IMR-90 (cell line): ENCODE measurements at regions not wholly inside any gene's neighbourhood (a gene's known extent, or its start where the extent isn't known, plus 50 kb on each side); places are given as distances from the start of the nearest gene placed in this dataset.

Source experiments
- ATAC-seq: fragments of 200-7000 bp; cut with Tn5 transposase; 2 replicates; pipeline ENCODE4 v1.9.1; 2020; ENCODE audit warnings: low read depth, mild to moderate bottlenecking, moderate library complexity
- BruUV-seq: library from RNA; stranded (reverse); fragments of 400-500 nt; replicated peaks from 2 replicates; lab custom pipeline; 2021; lab: Mats Ljungman, UMichigan
- CTCF ChIA-PET: fragments of 300-600 bp; formaldehyde crosslinking; extraction: SDS; loops from one replicate; lab custom pipeline; 2021; ENCODE audit warnings: antibody characterized with exemption; lab: Yijun Ruan, JAX
- POLR2A ChIA-PET: fragments of 300-600 bp; sonication (Branson Sonifier 250); formaldehyde crosslinking; loops from one replicate; lab custom pipeline; 2022; ENCODE audit warnings: antibody characterized with exemption; ENCODE audit not compliant: unreplicated experiment; lab: Charles Lee
- DNase-seq: peaks from one replicate; pipeline ENCODE4 v3.0.0; 2013
- H2AFZ ChIP-seq: replicated peaks from 2 replicates; pipeline ENCODE3; 2013; ENCODE audit warnings: low read length, mild to moderate bottlenecking; ENCODE audit not compliant: poor library complexity
- H2AK5ac ChIP-seq: 2 replicates; pipeline ENCODE4 v1.6.1; 2013; ENCODE audit warnings: low read depth, low read length, inconsistent platforms
- H2AK9ac ChIP-seq: replicated peaks from 2 replicates; pipeline ENCODE3; 2013; ENCODE audit warnings: mild to moderate bottlenecking, low read depth, low read length, moderate library complexity; ENCODE audit not compliant: poor library complexity
- H2BK120ac ChIP-seq: 2 replicates; pipeline ENCODE4 v1.6.1; 2013; ENCODE audit warnings: low read depth, low read length, inconsistent platforms
- H2BK15ac ChIP-seq: 3 replicates; pipeline ENCODE4 v1.6.1; 2013; ENCODE audit warnings: low read depth, low read length, inconsistent platforms
- H2BK20ac ChIP-seq: 2 replicates; pipeline ENCODE4 v1.6.1; 2013; ENCODE audit warnings: low read depth, mild to moderate bottlenecking, inconsistent platforms, low read length, moderate library complexity
- H2BK5ac ChIP-seq: 2 replicates; pipeline ENCODE4 v1.6.1; 2013; ENCODE audit warnings: mild to moderate bottlenecking, low read depth, low read length, inconsistent platforms; ENCODE audit not compliant: poor library complexity, severe bottlenecking
- H3K14ac ChIP-seq: replicated peaks from 2 replicates; pipeline ENCODE4 v1.6.1; 2013; ENCODE audit warnings: low read depth, low read length, inconsistent platforms
- H3K18ac ChIP-seq: 2 replicates; pipeline ENCODE4 v1.6.1; 2013; ENCODE audit warnings: low read depth, low read length, control low read depth
- H3K23ac ChIP-seq: 2 replicates; pipeline ENCODE4 v1.6.1; 2013; ENCODE audit warnings: low read depth, low read length, inconsistent platforms
- H3K27ac ChIP-seq: 2 replicates; pipeline ENCODE4 v1.5.1; 2013; ENCODE audit warnings: mild to moderate bottlenecking, control low read depth, low read length; ENCODE audit not compliant: insufficient read depth
- H3K27me3 ChIP-seq: 2 replicates; pipeline ENCODE4 v1.6.1; 2013; ENCODE audit warnings: low read length; ENCODE audit not compliant: control insufficient read depth, insufficient read depth
- H3K36me3 ChIP-seq: 2 replicates; pipeline ENCODE4 v1.6.1; 2013; ENCODE audit warnings: low read length, mixed read lengths; ENCODE audit not compliant: control insufficient read depth, insufficient read depth
- H3K4ac ChIP-seq: 2 replicates; pipeline ENCODE4 v1.6.1; 2013; ENCODE audit warnings: low read depth, low read length, inconsistent platforms
- H3K4me1 ChIP-seq: 2 replicates; pipeline ENCODE4 v1.6.1; 2013; ENCODE audit warnings: low read length, mixed read lengths; ENCODE audit not compliant: control insufficient read depth, insufficient read depth
- H3K4me2 ChIP-seq: 2 replicates; pipeline ENCODE4 v1.6.1; 2013; ENCODE audit warnings: low read depth, mild to moderate bottlenecking, control low read depth, low read length, moderate library complexity
- H3K4me3 ChIP-seq: 2 replicates; pipeline ENCODE4 v1.5.1; 2013; ENCODE audit warnings: low read depth, mild to moderate bottlenecking, control low read depth, low read length, moderate library complexity; ENCODE audit not compliant: insufficient read depth
- H3K56ac ChIP-seq: 2 replicates; pipeline ENCODE4 v1.6.1; 2013; ENCODE audit warnings: low read length, inconsistent platforms; ENCODE audit not compliant: insufficient read depth; ENCODE audit errors: extremely low read depth
- H3K79me1 ChIP-seq, 2 experiments: 2 replicates each; pipeline ENCODE4 v1.6.1; 2013; ENCODE audit warnings: low read length in 2 of 2, inconsistent platforms in 1 of 2, low read depth in 1 of 2
- H3K9ac ChIP-seq: 2 replicates; pipeline ENCODE4 v1.6.1; 2013; ENCODE audit warnings: low read depth, low read length, control low read depth
- H3K9me1 ChIP-seq: 2 replicates; pipeline ENCODE4 v1.6.1; 2013; ENCODE audit warnings: low read length, inconsistent platforms; ENCODE audit not compliant: insufficient read depth
- H3K9me3 ChIP-seq: 2 replicates; pipeline ENCODE4 v1.6.1; 2013; ENCODE audit warnings: low read length; ENCODE audit not compliant: control insufficient read depth, insufficient read depth
- H4K20me1 ChIP-seq: 2 replicates; pipeline ENCODE4 v1.6.1; 2013; ENCODE audit warnings: low read length, inconsistent platforms; ENCODE audit not compliant: insufficient read depth
- H4K5ac ChIP-seq: 2 replicates; pipeline ENCODE4 v1.6.1; 2013; ENCODE audit warnings: mild to moderate bottlenecking, low read depth, low read length, control low read depth
- H4K8ac ChIP-seq, 2 experiments: 2 replicates each; pipeline ENCODE4 v1.6.1; 2013; ENCODE audit warnings: low read depth in 2 of 2, low read length in 2 of 2, control low read depth in 1 of 2, inconsistent platforms in 1 of 2
- H4K91ac ChIP-seq: 2 replicates; pipeline ENCODE4 v1.6.1; 2013; ENCODE audit warnings: low read depth, low read length, inconsistent platforms; ENCODE audit not compliant: insufficient read depth
- BHLHE40 ChIP-seq: fragments of 150-350 bp; IDR thresholded peaks from 2 replicates; pipeline ENCODE4 v1.6.1; 2016; ENCODE audit warnings: mild to moderate bottlenecking, low read depth, low read length
- CEBPB ChIP-seq: IDR thresholded peaks from 2 replicates; pipeline ENCODE4 v1.6.1; 2012; ENCODE audit warnings: low read depth, low read length, improper control_type of control experiment
- CHD1 ChIP-seq: IDR thresholded peaks from 2 replicates; pipeline ENCODE4 v1.6.1; 2012; ENCODE audit warnings: low read depth, low read length, improper control_type of control experiment
- FOS ChIP-seq: fragments of 150-350 bp; IDR thresholded peaks from 2 replicates; pipeline ENCODE4 v1.6.1; 2016; ENCODE audit warnings: low read depth, low read length
- MAFK ChIP-seq: IDR thresholded peaks from 2 replicates; pipeline ENCODE4 v1.6.1; 2012; ENCODE audit warnings: low read depth, low read length, improper control_type of control experiment
- NFE2L2 ChIP-seq: fragments of 150-350 bp; IDR thresholded peaks from 2 replicates; pipeline ENCODE4 v1.6.1; 2016; ENCODE audit warnings: low read depth, mild to moderate bottlenecking, low read length
- POLR2A ChIP-seq: IDR thresholded peaks from 2 replicates; pipeline ENCODE4 v1.6.1; 2012; ENCODE audit warnings: mild to moderate bottlenecking, low read depth, low read length
- RCOR1 ChIP-seq: IDR thresholded peaks from 2 replicates; pipeline ENCODE4 v1.6.1; 2012; ENCODE audit warnings: mild to moderate bottlenecking, low read length, improper control_type of control experiment; ENCODE audit not compliant: insufficient replicate concordance
- SMC3 ChIP-seq: fragments of 150-350 bp; IDR thresholded peaks from 2 replicates; pipeline ENCODE4 v1.6.1; 2016; ENCODE audit warnings: low read depth, mild to moderate bottlenecking, antibody characterized with exemption, low read length, moderate library complexity
- WGBS, 2 experiments: methylation state at CpG; one replicate each; pipeline versions ENCODE4 v1.1.5 to v1.1.7; 2013; ENCODE audit warnings: missing lambda C conversion rate in 2 of 2; ENCODE audit not compliant: insufficient read length in 1 of 2; ENCODE audit errors: extremely low coverage in 2 of 2; 5-methylcytosine and 5-hydroxymethylcytosine counted together
- dilution Hi-C: fragments of 300-500 bp; cut with HindIII; formaldehyde crosslinking; loops from one replicate; pipeline ENCODE4 v1.14.3; 2018; ENCODE audit warnings: low sequenced_read_pairs; ENCODE audit not compliant: unreplicated experiment
- in situ Hi-C: fragments of 300-500 bp; cut with MboI; formaldehyde crosslinking; loops from 3 replicates; pipeline ENCODE4 v1.14.3; 2019; ENCODE audit warnings: low sequenced_read_pairs, inconsistent platforms, mixed read lengths
- intact Hi-C: fragments of 100-400 bp; cut with micrococcal nuclease; formaldehyde crosslinking; loops from 2 replicates; pipeline ENCODE4 v1.10.0; 2022
- TF ChIP-seq, protein P1 (sequence below): conservative IDR thresholded peaks from 2 replicates; pipeline ENCODE4 v1.5.1; 2012; ENCODE audit warnings: mild to moderate bottlenecking, low read depth, low read length, improper control_type of control experiment
- TF ChIP-seq, protein P2 (sequence below): fragments of 150-350 bp; IDR thresholded peaks from 2 replicates; pipeline ENCODE4 v1.6.1; 2017; ENCODE audit warnings: mild to moderate bottlenecking, antibody characterized with exemption, low read length, low read depth

DNA sequence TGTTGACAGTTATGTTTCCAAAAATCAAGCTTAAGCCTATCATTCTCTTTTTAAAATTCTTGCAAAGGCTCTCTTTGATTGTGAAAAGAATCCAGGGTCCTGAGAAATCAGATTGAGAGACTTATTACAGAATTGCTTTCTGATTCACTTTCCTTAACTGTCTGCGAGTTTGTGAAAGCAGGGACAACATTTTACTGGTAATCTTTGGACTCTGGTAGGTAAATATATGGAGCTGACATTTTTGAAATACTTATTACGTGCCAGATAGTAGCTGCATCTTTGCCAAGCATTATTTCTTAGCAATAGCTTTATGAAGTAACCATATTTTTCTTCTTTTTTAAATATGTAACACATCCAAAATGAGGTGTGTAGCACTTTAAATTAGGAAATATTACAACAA lies 570.9 kb downstream of the CMPK2 start:
- Histone ChIP-seq H3K27me3 (no peaks in the 10 kb centered on the region), H4K91ac (no peak overlapping the region), H3K14ac (no peak overlapping the region), H4K20me1 (no peaks in the 10 kb centered on the region), H2BK120ac (no peak overlapping the region), H4K5ac (no peak overlapping the region), H2BK20ac (no peak overlapping the region), H3K27ac (no peak overlapping the region), H3K4me1 (no peaks in the 10 kb centered on the region), H4K8ac (no peak overlapping the region), H3K79me1 (no peaks in the 10 kb centered on the region), H3K9me1 (no peaks in the 10 kb centered on the region), H2AFZ (no peak overlapping the region), H3K9ac (no peak overlapping the region), H2BK5ac (no peak overlapping the region), H3K4ac (no peak overlapping the region), H3K4me3 (no peak overlapping the region), H3K9me3 (no peaks in the 10 kb centered on the region), H3K56ac (no peak overlapping the region), H3K36me3 (no peaks in the 10 kb centered on the region), H2AK5ac (no peak overlapping the region), H3K18ac (no peak overlapping the region), H3K23ac (no peak overlapping the region), H3K4me2 (no peak overlapping the region), H2BK15ac (no peak overlapping the region), H2AK9ac (no peak overlapping the region)
- intact Hi-C loops = no loop called here
- WGBS, 2 experiments = no CpG with 5 or more reads among the region's 2 CpGs
- TF ChIP-seq POLR2A = no peak
- TF ChIP-seq, protein P1, sequence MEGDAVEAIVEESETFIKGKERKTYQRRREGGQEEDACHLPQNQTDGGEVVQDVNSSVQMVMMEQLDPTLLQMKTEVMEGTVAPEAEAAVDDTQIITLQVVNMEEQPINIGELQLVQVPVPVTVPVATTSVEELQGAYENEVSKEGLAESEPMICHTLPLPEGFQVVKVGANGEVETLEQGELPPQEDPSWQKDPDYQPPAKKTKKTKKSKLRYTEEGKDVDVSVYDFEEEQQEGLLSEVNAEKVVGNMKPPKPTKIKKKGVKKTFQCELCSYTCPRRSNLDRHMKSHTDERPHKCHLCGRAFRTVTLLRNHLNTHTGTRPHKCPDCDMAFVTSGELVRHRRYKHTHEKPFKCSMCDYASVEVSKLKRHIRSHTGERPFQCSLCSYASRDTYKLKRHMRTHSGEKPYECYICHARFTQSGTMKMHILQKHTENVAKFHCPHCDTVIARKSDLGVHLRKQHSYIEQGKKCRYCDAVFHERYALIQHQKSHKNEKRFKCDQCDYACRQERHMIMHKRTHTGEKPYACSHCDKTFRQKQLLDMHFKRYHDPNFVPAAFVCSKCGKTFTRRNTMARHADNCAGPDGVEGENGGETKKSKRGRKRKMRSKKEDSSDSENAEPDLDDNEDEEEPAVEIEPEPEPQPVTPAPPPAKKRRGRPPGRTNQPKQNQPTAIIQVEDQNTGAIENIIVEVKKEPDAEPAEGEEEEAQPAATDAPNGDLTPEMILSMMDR = no peak
- no peak for TF ChIP-seq BHLHE40
- TF ChIP-seq, protein P2, sequence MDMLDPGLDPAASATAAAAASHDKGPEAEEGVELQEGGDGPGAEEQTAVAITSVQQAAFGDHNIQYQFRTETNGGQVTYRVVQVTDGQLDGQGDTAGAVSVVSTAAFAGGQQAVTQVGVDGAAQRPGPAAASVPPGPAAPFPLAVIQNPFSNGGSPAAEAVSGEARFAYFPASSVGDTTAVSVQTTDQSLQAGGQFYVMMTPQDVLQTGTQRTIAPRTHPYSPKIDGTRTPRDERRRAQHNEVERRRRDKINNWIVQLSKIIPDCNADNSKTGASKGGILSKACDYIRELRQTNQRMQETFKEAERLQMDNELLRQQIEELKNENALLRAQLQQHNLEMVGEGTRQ = no peak
- TF ChIP-seq CEBPB = no peak
- no peak for TF ChIP-seq NFE2L2
- TF ChIP-seq FOS = no peak
- TF ChIP-seq MAFK = no peak
- TF ChIP-seq SMC3 = no peak
- TF ChIP-seq RCOR1 = no peak
- no peak for TF ChIP-seq CHD1
- BruUV-seq = no TSS peak
- no peak for ATAC-seq
- no peak for DNase-seq
- POLR2A ChIA-PET = no interaction called here
- in situ Hi-C loops = no loop called here
- dilution Hi-C loops = no loop called here
- CTCF ChIA-PET = no interaction called here
